Heart left ventricle (tissue), 16 donors: ENCODE measurements at regions not wholly inside any gene's neighbourhood (a gene's known extent, or its start where the extent isn't known, plus 50 kb on each side); places are given as distances from the start of the nearest gene placed in this dataset.
"Not testable (repeated sequence)": the region's sequence is repeated elsewhere in the genome, so short reads cannot be mapped to it uniquely, and the experiment has no call there.

ENCODE experiments used
- ATAC-seq, 4 donors: fragments of 200-7000 bp; cut with Tn5 transposase; one replicate each; pipeline ENCODE4 v1.9.1; 2020 to 2022; ENCODE audit warnings: moderate library complexity in 4 of 4, mild to moderate bottlenecking in 3 of 4, moderate number of reproducible peaks in 1 of 4
- DNase-seq, 5 donors: peaks; one replicate each; pipeline ENCODE4 v3.0.0-alpha.2; 2020
- H3K27ac ChIP-seq, 12 donors: fragments of 200-600 bp; sonication (generic) in 4 of 12; one replicate each; pipeline versions ENCODE4 v1.5.0 to v1.8.0; 2016 to 2022; ENCODE audit warnings: mild to moderate bottlenecking in 2 of 12
- H3K27me3 ChIP-seq, 9 donors: fragments of 200-600 bp; sonication (generic) in 2 of 9; one replicate each; pipeline versions ENCODE4 v1.5.1 to v1.8.0; 2016 to 2022; ENCODE audit warnings: mild to moderate bottlenecking in 3 of 9
- H3K36me3 ChIP-seq, 9 donors: fragments of 200-600 bp; sonication (generic) in 2 of 9; one replicate each; pipeline versions ENCODE4 v1.5.0 to v1.8.0; 2018 to 2022; ENCODE audit warnings: mild to moderate bottlenecking in 2 of 9
- H3K4me1 ChIP-seq, 12 donors: fragments of 200-600 bp; sonication (generic) in 4 of 12; one replicate each; pipeline versions ENCODE4 v1.5.0 to v1.8.0; 2016 to 2022; ENCODE audit warnings: mild to moderate bottlenecking in 3 of 12
- H3K4me3 ChIP-seq, 12 donors: fragments of 200-600 bp; sonication (generic) in 4 of 12; one replicate each; pipeline versions ENCODE4 v1.5.0 to v1.8.0; 2017 to 2022; ENCODE audit warnings: mild to moderate bottlenecking in 9 of 12, moderate library complexity in 4 of 12
- H3K9me3 ChIP-seq, 12 donors: fragments of 200-600 bp; sonication (generic) in 4 of 12; one replicate each; pipeline versions ENCODE4 v1.5.0 to v1.8.0; 2016 to 2022; ENCODE audit warnings: mild to moderate bottlenecking in 1 of 12
- WGBS, 4 donors: extraction: QIAGEN DNeasy Blood & Tissue Kit in 2 of 4; methylation state at CpG; one replicate each; pipeline versions ENCODE4 v1.1.5 to v1.1.7; 2013 to 2018; 5-methylcytosine and 5-hydroxymethylcytosine counted together
- intact Hi-C, 10 donors: fragments of 100-400 bp; cut with DNase I; formaldehyde crosslinking; loops; one replicate each; pipeline versions ENCODE4 v1.11.1 to v1.14.2; 2022
- donor health status: ischemic (EF 13 %, LVEDD 7.1; RV severe dilation, severe dysfunction).
- donor health status: healthy with polysubstance abuse.
- donor health status: DM: no; HTN: yes; CAD: no.
- donor health status: DM: no; HTN: no; CAD: no.
- donor health status: ischemic (EF 25% LVEDD 6.9; RV normal size, moderate dysfunction).
- donor health status: ischemic (EF 25% LVEDD 5.7; RV mildly dilated, moderate dysfunction).
- donor health status: healthy.
- donor health status: DM: yes; HTN: yes; CAD: no.
- donor health status: ischemic (EF 35%, LVEDD 5.7; RV mildly dilated, moderate dysfunction).
- donor health status: nonischemic (EF 11% LVEDD 7.7; RV severe dilation, severe dysfunction).
- donor health status: DM: yes; HTN: yes; CAD: no.
- donor health status: PGD.
- donor health status: ischemic (EF 29% LVEDD 5.4; RV normal size, mild dysfunction).
- donor health status: nonischemic (EF 23%, LVEDD 6.1; RV moderate dilation, normal function).

GRCh38 chr2:110287253-110287652 lies 74.9 kb upstream of the MTLN start:
- H3K36me3 ChIP-seq, H3K27me3 ChIP-seq, H3K4me3 ChIP-seq, H3K4me1 ChIP-seq, H3K27ac ChIP-seq, H3K9me3 ChIP-seq, DNase-seq, intact Hi-C loops, ATAC-seq: not testable (repeated sequence)
- WGBS, 4 donors, result no CpG with 5 or more reads among the region's 3 CpGs

- H3K9me3 ChIP-seq, H3K27me3 ChIP-seq, H3K27ac ChIP-seq, DNase-seq, H3K4me1 ChIP-seq, H3K36me3 ChIP-seq, H3K4me3 ChIP-seq, intact Hi-C loops: not testable (repeated sequence)
- peak in 1 of 4 donors; percentile 17 for ATAC-seq
- no CpG with 5 or more reads among the region's 8 CpGs for WGBS, 4 donors
Measured at GRCh38 chr2:110285002-110285401, 72.7 kb upstream of the MTLN start.

- H3K4me3 ChIP-seq, intact Hi-C loops, H3K9me3 ChIP-seq, H3K27ac ChIP-seq, H3K27me3 ChIP-seq, H3K4me1 ChIP-seq, DNase-seq, H3K36me3 ChIP-seq, ATAC-seq: not testable (repeated sequence)
- 100% methylated on average over 2 of the region's 4 CpGs; no CpG with 5 or more reads in 1 of the 4 donors for WGBS, 4 donors
Measured at GRCh38 chr2:110280804-110281203, 68.5 kb upstream of the MTLN start.

- no CpG with 5 or more reads among the region's 6 CpGs for WGBS, 4 donors
- H3K36me3 ChIP-seq, DNase-seq, intact Hi-C loops, H3K9me3 ChIP-seq, H3K4me1 ChIP-seq, H3K27me3 ChIP-seq, H3K4me3 ChIP-seq, H3K27ac ChIP-seq: not testable (repeated sequence)
- peak in 3 of 4 donors; percentile 26 to 57 (median 52) for ATAC-seq
Measured at GRCh38 chr2:110277054-110277453, 64.7 kb upstream of the MTLN start.

- H3K27ac ChIP-seq, H3K9me3 ChIP-seq, DNase-seq, H3K4me3 ChIP-seq, ATAC-seq, H3K36me3 ChIP-seq, H3K27me3 ChIP-seq, intact Hi-C loops, H3K4me1 ChIP-seq: not testable (repeated sequence)
- WGBS, 4 donors, result 83 to 92% (median 91%) methylated on average over 1 of the region's 2 CpGs
Measured at GRCh38 chr2:110276092-110276491, 63.7 kb upstream of the MTLN start.

DNA sequence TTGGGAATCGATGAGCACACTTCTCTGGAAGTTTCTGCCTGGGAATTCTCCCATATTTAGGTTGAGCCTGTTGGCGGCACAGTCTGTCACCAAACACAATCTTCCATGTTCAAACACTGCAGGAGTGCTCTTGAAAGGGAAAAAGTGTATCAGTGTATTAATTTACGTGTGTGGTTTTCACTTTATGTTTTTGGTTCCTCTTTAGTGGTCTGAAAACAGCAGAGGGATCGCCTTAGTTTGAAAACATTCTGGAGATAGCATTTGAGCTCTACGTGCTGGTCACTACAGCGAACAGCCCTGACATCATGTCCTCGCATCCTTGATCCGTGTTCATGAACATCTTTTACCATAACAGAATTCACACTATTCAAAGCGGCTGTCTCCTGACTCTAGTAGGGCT lies 57.3 kb upstream of the MTLN start:
- DNase-seq, H3K9me3 ChIP-seq, H3K27me3 ChIP-seq, H3K36me3 ChIP-seq, intact Hi-C loops, H3K27ac ChIP-seq, H3K4me1 ChIP-seq, H3K4me3 ChIP-seq, ATAC-seq: not testable (repeated sequence)
- WGBS, 4 donors, result 91 to 98% (median 95%) methylated on average over 6 to 8 of the region's 9 CpGs

- H3K9me3 ChIP-seq, H3K27me3 ChIP-seq, H3K4me3 ChIP-seq, H3K4me1 ChIP-seq, intact Hi-C loops, H3K27ac ChIP-seq, H3K36me3 ChIP-seq: not testable (repeated sequence)
- 51 to 100% (median 79%) methylated on average over 1 to 6 of the region's 17 CpGs for WGBS, 4 donors
- ATAC-seq (peak in 3 of 4 donors; percentile 72 to 82 (median 73)), DNase-seq (peak in 1 of 5 donors; percentile 20)
Measured at GRCh38 chr2:110267828-110268407, 55.6 kb upstream of the MTLN start.

GRCh38 chr2:110264804-110265203 lies 52.5 kb upstream of the MTLN start:
- H3K4me1 ChIP-seq, H3K4me3 ChIP-seq, H3K36me3 ChIP-seq, ATAC-seq, H3K27ac ChIP-seq, H3K27me3 ChIP-seq, H3K9me3 ChIP-seq, DNase-seq, intact Hi-C loops: not testable (repeated sequence)
- no CpG with 5 or more reads among the region's 1 CpG for WGBS, 4 donors

DNA sequence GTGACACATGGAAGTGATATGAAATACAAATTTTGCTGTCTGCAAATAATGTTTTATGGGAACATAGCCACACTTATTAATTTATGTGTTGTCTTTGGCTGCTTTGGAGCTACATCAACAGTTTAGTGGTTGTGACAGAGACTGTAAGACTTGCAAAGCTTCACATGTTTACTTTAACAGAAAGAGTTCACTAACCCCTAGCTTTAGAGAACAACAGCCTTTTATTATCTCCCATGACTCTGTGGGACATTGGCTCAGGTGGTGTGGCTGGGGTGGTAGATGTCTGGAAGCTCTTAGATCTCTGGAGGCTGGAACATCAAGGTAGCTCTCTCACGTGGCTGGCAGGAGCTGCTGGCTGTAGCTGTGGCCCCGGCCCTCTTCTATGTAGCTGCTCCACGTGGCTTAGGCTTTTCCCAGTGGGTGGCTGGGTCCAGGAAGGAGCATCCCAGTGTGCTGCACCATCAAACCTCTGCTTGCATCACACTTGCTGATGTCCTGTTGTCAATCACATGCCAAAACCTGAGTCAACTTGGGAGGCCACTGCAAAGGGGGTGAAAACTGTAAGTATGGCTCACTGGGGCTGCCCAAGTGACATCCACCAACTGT lies 51.8 kb upstream of the MTLN start:
- H3K27ac ChIP-seq, ATAC-seq, intact Hi-C loops, H3K9me3 ChIP-seq, H3K4me1 ChIP-seq, DNase-seq, H3K27me3 ChIP-seq, H3K4me3 ChIP-seq, H3K36me3 ChIP-seq: not testable (repeated sequence)
- WGBS, 4 donors, result no CpG with 5 or more reads among the region's 3 CpGs

DNA sequence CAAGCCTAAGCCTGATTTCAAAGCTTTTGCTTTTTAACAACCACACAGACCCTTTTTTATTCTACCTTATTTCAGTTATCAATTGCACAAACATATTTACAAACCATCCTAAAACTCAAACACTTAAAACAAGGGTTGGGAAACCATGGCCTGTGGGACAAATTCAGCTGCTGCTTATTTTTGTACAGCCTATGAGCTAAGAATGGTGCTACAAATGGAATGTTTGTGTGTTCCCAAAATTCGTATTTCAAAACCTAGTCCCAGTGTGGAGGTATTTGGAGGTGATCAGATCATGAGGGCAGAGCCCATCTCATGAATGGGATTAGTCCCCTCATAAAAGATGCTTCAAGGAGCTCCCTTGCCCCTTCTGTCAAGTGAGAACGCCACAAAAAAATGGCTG lies 51.1 kb upstream of the MTLN start:
- DNase-seq, H3K27me3 ChIP-seq, ATAC-seq, intact Hi-C loops, H3K9me3 ChIP-seq, H3K4me3 ChIP-seq, H3K27ac ChIP-seq, H3K4me1 ChIP-seq, H3K36me3 ChIP-seq: not testable (repeated sequence)
- 95 to 100% methylated on average over 1 of the region's 2 CpGs; no CpG with 5 or more reads in 2 of the 4 donors for WGBS, 4 donors
